ENCODE measurements at regions not wholly inside any gene's neighbourhood (a gene's known extent, or its start where the extent isn't known, plus 50 kb on each side); places are given as distances from the start of the nearest gene placed in this dataset.

GRCh38 chr4:180734753-180735432 is 1508.3 kb upstream of the TENM3 start:
- Histone ChIP-seq H3K4me1 (ENCODE audit: insufficient read depth, low read length) (no peaks in the 10 kb centered on the region), H3K27me3 (ENCODE audit: insufficient read depth, low read length, poor library complexity) (no peaks in the 10 kb centered on the region), H3K27ac (ENCODE audit: low read length) (no peak overlapping the region), H3K9me3 (ENCODE audit: insufficient read depth, low read length, severe bottlenecking) (no peaks in the 10 kb centered on the region), H3K4me2 (ENCODE audit: insufficient read depth, low read length) (no peak overlapping the region), H4K20me1 (ENCODE audit: insufficient read depth, low read length) (no peaks in the 10 kb centered on the region), H3K79me2 (ENCODE audit: insufficient read depth, low read length) (no peaks in the 10 kb centered on the region), H3K9ac (ENCODE audit: low read depth, low read length) (no peak overlapping the region), H3K4me3 (ENCODE audit: low read depth in 1 of 2, low read length in 2 of 2) (no peak overlapping the region), H3K36me3 (ENCODE audit: insufficient read depth, low read length) (no peaks in the 10 kb centered on the region), H2AFZ (ENCODE audit: low read depth, low read length) (no peak overlapping the region)
- TF ChIP-seq CTCF (IDR thresholded peaks at IDR 0.05; ENCODE audit: borderline replicate concordance, extremely low read depth, low read length, poor library complexity, severe bottlenecking) (no peak), EZH2 (IDR thresholded peaks at IDR 0.05; ENCODE audit: borderline replicate concordance, low read depth, low read length, severe bottlenecking) (no peak)
- DNase-seq (no peak), ATAC-seq (ENCODE audit: insufficient read depth, low read depth) (no peak)

DNA sequence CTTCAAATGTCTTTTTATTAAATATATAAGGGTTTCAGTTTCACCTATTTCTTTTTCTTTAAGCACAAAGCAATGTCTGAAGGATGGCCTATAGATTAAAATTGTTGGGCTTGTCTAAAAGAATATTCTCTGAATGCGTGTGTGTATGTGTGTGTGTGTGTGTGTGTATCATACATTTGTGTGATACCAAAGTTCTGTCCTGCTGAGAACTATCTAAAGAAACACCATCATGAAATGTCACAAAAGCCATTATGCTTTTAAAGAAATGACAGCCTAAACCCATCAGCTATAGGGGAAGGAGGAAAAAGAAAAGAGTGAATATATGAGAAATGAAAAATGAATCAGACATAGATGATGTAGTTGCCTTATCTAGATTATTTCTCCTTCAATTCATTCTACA is 1501.5 kb upstream of the TENM3 start:
- H4K20me1 ChIP-seq (ENCODE audit: insufficient read depth, low read length): no peaks in the 10 kb centered on the region
- no peak overlapping the region for H3K4me2 ChIP-seq (ENCODE audit: insufficient read depth, low read length)
- H3K4me1 ChIP-seq (ENCODE audit: insufficient read depth, low read length): no peaks in the 10 kb centered on the region
- H3K36me3 ChIP-seq (ENCODE audit: insufficient read depth, low read length): no peaks in the 10 kb centered on the region
- H3K4me3 ChIP-seq (ENCODE audit: low read depth in 1 of 2, low read length in 2 of 2): no peak overlapping the region
- no peak overlapping the region for H2AFZ ChIP-seq (ENCODE audit: low read depth, low read length)
- ATAC-seq (ENCODE audit: insufficient read depth, low read depth): no peak
- H3K79me2 ChIP-seq (ENCODE audit: insufficient read depth, low read length): no peaks in the 10 kb centered on the region
- no peak overlapping the region for H3K9ac ChIP-seq (ENCODE audit: low read depth, low read length)
- H3K27ac ChIP-seq (ENCODE audit: low read length): no peak overlapping the region
- H3K9me3 ChIP-seq (ENCODE audit: insufficient read depth, low read length, severe bottlenecking): no peaks in the 10 kb centered on the region
- H3K27me3 ChIP-seq (ENCODE audit: insufficient read depth, low read length, poor library complexity): no peaks in the 10 kb centered on the region
- DNase-seq: no peak
- TF ChIP-seq EZH2 (IDR thresholded peaks at IDR 0.05; ENCODE audit: borderline replicate concordance, low read depth, low read length, severe bottlenecking) (no peak), CTCF (IDR thresholded peaks at IDR 0.05; ENCODE audit: borderline replicate concordance, extremely low read depth, low read length, poor library complexity, severe bottlenecking) (no peak)

DNA sequence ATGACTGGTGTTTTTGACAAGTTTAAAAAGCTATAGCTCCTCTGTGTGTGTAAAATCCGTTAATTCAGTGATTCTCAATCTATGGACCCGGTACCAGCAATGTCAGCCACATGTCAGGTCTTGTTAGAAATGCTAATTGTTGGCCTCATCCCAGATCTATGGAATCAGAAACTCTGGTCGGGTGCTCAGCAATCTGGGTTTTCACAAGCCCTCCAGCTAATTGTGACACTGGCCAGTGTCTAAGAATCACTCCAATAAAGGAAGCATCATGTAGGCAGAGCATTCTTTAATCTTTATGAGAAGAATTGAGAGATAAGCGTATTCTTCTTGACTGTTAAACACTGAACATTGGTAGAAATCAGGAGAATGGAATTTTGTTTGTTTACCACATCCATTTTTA is 1498.2 kb upstream of the TENM3 start:
- Histone ChIP-seq H2AFZ (ENCODE audit: low read depth, low read length) (no peak overlapping the region), H4K20me1 (ENCODE audit: insufficient read depth, low read length) (no peaks in the 10 kb centered on the region), H3K36me3 (ENCODE audit: insufficient read depth, low read length) (no peaks in the 10 kb centered on the region), H3K9ac (ENCODE audit: low read depth, low read length) (no peak overlapping the region), H3K9me3 (ENCODE audit: insufficient read depth, low read length, severe bottlenecking) (no peaks in the 10 kb centered on the region), H3K4me1 (ENCODE audit: insufficient read depth, low read length) (no peaks in the 10 kb centered on the region), H3K27me3 (ENCODE audit: insufficient read depth, low read length, poor library complexity) (no peaks in the 10 kb centered on the region), H3K27ac (ENCODE audit: low read length) (no peak overlapping the region), H3K4me2 (ENCODE audit: insufficient read depth, low read length) (no peak overlapping the region), H3K4me3 (ENCODE audit: low read depth in 1 of 2, low read length in 2 of 2) (no peak overlapping the region), H3K79me2 (ENCODE audit: insufficient read depth, low read length) (no peaks in the 10 kb centered on the region)
- DNase-seq (no peak), ATAC-seq (ENCODE audit: insufficient read depth, low read depth) (no peak)
- no peak for TF ChIP-seq EZH2 (IDR thresholded peaks at IDR 0.05; ENCODE audit: borderline replicate concordance, low read depth, low read length, severe bottlenecking)
- no peak for TF ChIP-seq CTCF (IDR thresholded peaks at IDR 0.05; ENCODE audit: borderline replicate concordance, extremely low read depth, low read length, poor library complexity, severe bottlenecking)
